ENCODE measurements at regions not wholly inside any gene's neighbourhood (a gene's known extent, or its start where the extent isn't known, plus 50 kb on each side); places are given as distances from the start of the nearest gene placed in this dataset.

GRCh38 chr4:72218953-72219352 is 187.2 kb downstream of the NPFFR2 start:
- H3K9me3 ChIP-seq (ENCODE audit: control insufficient read depth, insufficient read depth, low read length): no peaks in the 10 kb centered on the region
- no peak overlapping the region for H2BK120ac ChIP-seq (ENCODE audit: low read depth, low read length)
- ATAC-seq (ENCODE audit: low read depth) (no peak), DNase-seq (no peak)
- no peak overlapping the region for H3K4me3 ChIP-seq (ENCODE audit: insufficient read depth, low read depth, low read length)
- no peaks in the 10 kb centered on the region for H3K79me1 ChIP-seq (ENCODE audit: low read depth in 1 of 2, low read length in 2 of 2)
- H3K4ac ChIP-seq (ENCODE audit: low read depth, low read length): no peak overlapping the region
- no peak overlapping the region for H2AK9ac ChIP-seq (replicated peaks; ENCODE audit: low read depth, low read length, poor library complexity)
- no peak overlapping the region for H3K23ac ChIP-seq (ENCODE audit: low read depth, low read length)
- no peaks in the 10 kb centered on the region for H3K4me1 ChIP-seq (ENCODE audit: control insufficient read depth, insufficient read depth, low read length)
- H3K9me1 ChIP-seq (ENCODE audit: insufficient read depth, low read length): no peaks in the 10 kb centered on the region
- no TSS peak for BruUV-seq (replicated peaks)
- no peak overlapping the region for H4K5ac ChIP-seq (ENCODE audit: low read depth, low read length)
- CTCF ChIA-PET: interaction anchor here (0.6 kb wide), 1 partner anchor 60 kb away, joined by 4 read pairs; no protein-coding TSS in a partner anchor
- no peak overlapping the region for H2AK5ac ChIP-seq (ENCODE audit: low read depth, low read length)
- intact Hi-C loops (cut with micrococcal nuclease) (no loop called here), in situ Hi-C loops (cut with MboI; ENCODE audit: low sequenced_read_pairs) (no loop called here), dilution Hi-C loops (cut with HindIII; ENCODE audit: low sequenced_read_pairs, unreplicated experiment) (no loop called here)
- H4K8ac ChIP-seq (ENCODE audit: low read depth in 2 of 2, low read length in 2 of 2): no peak overlapping the region
- no peak overlapping the region for H3K18ac ChIP-seq (ENCODE audit: low read depth, low read length)
- no peak overlapping the region for H2BK20ac ChIP-seq (ENCODE audit: low read depth, low read length)
- no peaks in the 10 kb centered on the region for H3K36me3 ChIP-seq (ENCODE audit: control insufficient read depth, insufficient read depth, low read length)
- no peak overlapping the region for H3K14ac ChIP-seq (replicated peaks; ENCODE audit: low read depth, low read length)
- H3K4me2 ChIP-seq (ENCODE audit: low read depth, low read length): no peak overlapping the region
- H3K9ac ChIP-seq (ENCODE audit: low read depth, low read length): no peak overlapping the region
- H2AFZ ChIP-seq (replicated peaks; ENCODE audit: low read length, poor library complexity): no peak overlapping the region
- no peak overlapping the region for H2BK15ac ChIP-seq (ENCODE audit: low read depth, low read length)
- no peaks in the 10 kb centered on the region for H4K20me1 ChIP-seq (ENCODE audit: insufficient read depth, low read length)
- H2BK5ac ChIP-seq (ENCODE audit: low read depth, low read length, poor library complexity, severe bottlenecking): no peak overlapping the region
- no peak overlapping the region for H3K56ac ChIP-seq (ENCODE audit: extremely low read depth, insufficient read depth, low read length)
- H3K27me3 ChIP-seq (ENCODE audit: control insufficient read depth, insufficient read depth, low read length): no peaks in the 10 kb centered on the region
- H4K91ac ChIP-seq (ENCODE audit: insufficient read depth, low read depth, low read length): no peak overlapping the region
- H3K27ac ChIP-seq (ENCODE audit: insufficient read depth, low read length): no peak overlapping the region
- POLR2A ChIA-PET (ENCODE audit: unreplicated experiment): no interaction called here
- TF ChIP-seq RAD21 (IDR thresholded peaks at IDR 0.05; ENCODE audit: low read length) (no peak), FOS (IDR thresholded peaks at IDR 0.05; ENCODE audit: low read depth, low read length) (no peak), CEBPB (IDR thresholded peaks at IDR 0.05; ENCODE audit: low read depth, low read length) (no peak), BHLHE40 (IDR thresholded peaks at IDR 0.05; ENCODE audit: low read depth, low read length) (no peak), MXI1 (IDR thresholded peaks at IDR 0.05; ENCODE audit: borderline replicate concordance, low read depth, low read length) (no peak), MAFK (IDR thresholded peaks at IDR 0.05; ENCODE audit: low read depth, low read length) (no peak)
- TF ChIP-seq, protein P1, sequence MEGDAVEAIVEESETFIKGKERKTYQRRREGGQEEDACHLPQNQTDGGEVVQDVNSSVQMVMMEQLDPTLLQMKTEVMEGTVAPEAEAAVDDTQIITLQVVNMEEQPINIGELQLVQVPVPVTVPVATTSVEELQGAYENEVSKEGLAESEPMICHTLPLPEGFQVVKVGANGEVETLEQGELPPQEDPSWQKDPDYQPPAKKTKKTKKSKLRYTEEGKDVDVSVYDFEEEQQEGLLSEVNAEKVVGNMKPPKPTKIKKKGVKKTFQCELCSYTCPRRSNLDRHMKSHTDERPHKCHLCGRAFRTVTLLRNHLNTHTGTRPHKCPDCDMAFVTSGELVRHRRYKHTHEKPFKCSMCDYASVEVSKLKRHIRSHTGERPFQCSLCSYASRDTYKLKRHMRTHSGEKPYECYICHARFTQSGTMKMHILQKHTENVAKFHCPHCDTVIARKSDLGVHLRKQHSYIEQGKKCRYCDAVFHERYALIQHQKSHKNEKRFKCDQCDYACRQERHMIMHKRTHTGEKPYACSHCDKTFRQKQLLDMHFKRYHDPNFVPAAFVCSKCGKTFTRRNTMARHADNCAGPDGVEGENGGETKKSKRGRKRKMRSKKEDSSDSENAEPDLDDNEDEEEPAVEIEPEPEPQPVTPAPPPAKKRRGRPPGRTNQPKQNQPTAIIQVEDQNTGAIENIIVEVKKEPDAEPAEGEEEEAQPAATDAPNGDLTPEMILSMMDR (conservative IDR thresholded peaks at IDR 0.05; ENCODE audit: low read depth, low read length): no peak

Data from IMR-90 (cell line).